SK-N-SH (cell line): ENCODE measurements at regions not wholly inside any gene's neighbourhood (a gene's known extent, or its start where the extent isn't known, plus 50 kb on each side); places are given as distances from the start of the nearest gene placed in this dataset.

ENCODE experiments used
- FOSL2 ChIP-seq: IDR thresholded peaks from 2 replicates; pipeline ENCODE4 v1.4.0; 2012; ENCODE audit warnings: low read depth, mild to moderate bottlenecking, moderate library complexity, borderline replicate concordance
- MXI1 ChIP-seq: IDR thresholded peaks from 2 replicates; pipeline ENCODE4 v1.6.1; 2012; ENCODE audit warnings: mild to moderate bottlenecking, low read depth, low read length, improper control_type of control experiment
- SIN3A ChIP-seq: IDR thresholded peaks from 2 replicates; pipeline ENCODE4 v1.6.1; 2012; ENCODE audit warnings: low read depth, mild to moderate bottlenecking, low read length, moderate library complexity, borderline replicate concordance
- SMC3 ChIP-seq: IDR thresholded peaks from 2 replicates; pipeline ENCODE4 v1.6.1; 2012; ENCODE audit warnings: low read depth, low read length, improper control_type of control experiment
- TAF1 ChIP-seq: IDR thresholded peaks from 2 replicates; pipeline ENCODE4 v1.6.1; 2012; ENCODE audit warnings: low read depth, mild to moderate bottlenecking, low read length, moderate library complexity, borderline replicate concordance
- YY1 ChIP-seq: IDR thresholded peaks from 2 replicates; pipeline ENCODE4 v1.4.0; 2012; ENCODE audit warnings: low read depth, mild to moderate bottlenecking
- TF ChIP-seq, protein P1 (sequence below): fragments of 200-600 bp; sonication (generic); IDR thresholded peaks from 2 replicates; pipeline ENCODE4 v1.6.1; 2017; ENCODE audit warnings: antibody characterized with exemption, mild to moderate bottlenecking, moderate library complexity

DNA sequence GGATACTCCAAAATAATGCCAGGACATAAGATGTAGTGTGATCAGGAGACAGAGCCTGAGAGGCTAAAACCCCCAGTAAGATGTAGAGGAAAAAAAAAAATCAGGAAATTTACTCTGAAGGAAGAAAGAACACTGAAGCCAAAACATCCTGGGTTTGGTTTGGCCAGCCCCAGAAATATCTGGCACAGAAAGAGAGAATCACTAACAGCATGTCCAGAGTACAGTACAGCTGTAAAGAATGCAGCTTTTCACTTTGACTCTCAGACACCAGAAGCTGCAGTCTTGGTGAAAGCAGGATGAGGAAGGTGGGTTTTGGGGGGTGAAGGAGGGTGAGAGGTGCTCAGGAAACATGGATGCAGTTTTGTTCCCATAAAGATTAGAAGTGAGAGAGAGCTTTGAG is 1577.7 kb upstream of the ACVR2A start:
- TF ChIP-seq, protein P1, sequence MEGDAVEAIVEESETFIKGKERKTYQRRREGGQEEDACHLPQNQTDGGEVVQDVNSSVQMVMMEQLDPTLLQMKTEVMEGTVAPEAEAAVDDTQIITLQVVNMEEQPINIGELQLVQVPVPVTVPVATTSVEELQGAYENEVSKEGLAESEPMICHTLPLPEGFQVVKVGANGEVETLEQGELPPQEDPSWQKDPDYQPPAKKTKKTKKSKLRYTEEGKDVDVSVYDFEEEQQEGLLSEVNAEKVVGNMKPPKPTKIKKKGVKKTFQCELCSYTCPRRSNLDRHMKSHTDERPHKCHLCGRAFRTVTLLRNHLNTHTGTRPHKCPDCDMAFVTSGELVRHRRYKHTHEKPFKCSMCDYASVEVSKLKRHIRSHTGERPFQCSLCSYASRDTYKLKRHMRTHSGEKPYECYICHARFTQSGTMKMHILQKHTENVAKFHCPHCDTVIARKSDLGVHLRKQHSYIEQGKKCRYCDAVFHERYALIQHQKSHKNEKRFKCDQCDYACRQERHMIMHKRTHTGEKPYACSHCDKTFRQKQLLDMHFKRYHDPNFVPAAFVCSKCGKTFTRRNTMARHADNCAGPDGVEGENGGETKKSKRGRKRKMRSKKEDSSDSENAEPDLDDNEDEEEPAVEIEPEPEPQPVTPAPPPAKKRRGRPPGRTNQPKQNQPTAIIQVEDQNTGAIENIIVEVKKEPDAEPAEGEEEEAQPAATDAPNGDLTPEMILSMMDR = no peak
- no peak for TF ChIP-seq MXI1
- no peak for TF ChIP-seq SIN3A
- no peak for TF ChIP-seq FOSL2
- TF ChIP-seq YY1 = no peak
- no peak for TF ChIP-seq SMC3
- TF ChIP-seq TAF1 = no peak
